ENCODE measurements at regions not wholly inside any gene's neighbourhood (a gene's known extent, or its start where the extent isn't known, plus 50 kb on each side); places are given as distances from the start of the nearest gene placed in this dataset.
A peak's percentile ranks its signal among the peaks of the same experiment; 100 is the strongest.

- DNase-seq, result no peak
Measured at GRCh38 chr2:71859211-71859847, 288.3 kb downstream of the CYP26B1 start.

GRCh38 chr2:71858071-71858470 lies 289.6 kb downstream of the CYP26B1 start:
- DNase-seq, result no peak

- DNase-seq, result no peak
Measured at GRCh38 chr2:71857636-71858035, 290.0 kb downstream of the CYP26B1 start.

GRCh38 chr2:71856773-71857525 lies 290.7 kb downstream of the CYP26B1 start:
- DNase-seq, result peak; percentile 19

- no peak for DNase-seq
Measured at GRCh38 chr2:71853858-71854257, 293.8 kb downstream of the CYP26B1 start.

- peak; percentile 62 for DNase-seq
Measured at GRCh38 chr2:71852141-71852711, 295.4 kb downstream of the CYP26B1 start.

GRCh38 chr2:71851094-71851750 lies 296.4 kb downstream of the CYP26B1 start:
- peak; percentile 61 for DNase-seq

GRCh38 chr2:71850306-71850801 lies 297.3 kb downstream of the CYP26B1 start:
- DNase-seq, result no peak

- no peak for DNase-seq
Measured at GRCh38 chr2:71849607-71850305, 297.9 kb downstream of the CYP26B1 start.

GRCh38 chr2:71849111-71849510 lies 298.6 kb downstream of the CYP26B1 start:
- DNase-seq, result peak; percentile 14

GRCh38 chr2:71846669-71847291 lies 300.9 kb downstream of the CYP26B1 start:
- peak; percentile 71 for DNase-seq

GRCh38 chr2:71846072-71846471 lies 301.6 kb downstream of the CYP26B1 start:
- DNase-seq, result no peak

GRCh38 chr2:71844967-71845366 lies 302.7 kb downstream of the CYP26B1 start:
- no peak for DNase-seq

GRCh38 chr2:71843391-71843850 lies 304.2 kb downstream of the CYP26B1 start:
- DNase-seq, result peak; percentile 78

- DNase-seq, result no peak
Measured at GRCh38 chr2:71842744-71843143, 304.9 kb downstream of the CYP26B1 start.

GRCh38 chr2:71839826-71840225 lies 307.8 kb downstream of the CYP26B1 start:
- DNase-seq, result no peak

- DNase-seq, result no peak
Measured at GRCh38 chr2:71834796-71835195, 312.9 kb downstream of the CYP26B1 start.

- DNase-seq, result peak; percentile 64
Measured at GRCh38 chr2:71833855-71834560, 313.7 kb downstream of the CYP26B1 start.

- no peak for DNase-seq
Measured at GRCh38 chr2:71833272-71833671, 314.4 kb downstream of the CYP26B1 start.

- DNase-seq, result no peak
Measured at GRCh38 chr2:71832844-71833243, 314.8 kb downstream of the CYP26B1 start.

- peak; percentile 76 for DNase-seq
Measured at GRCh38 chr2:71832388-71832787, 315.3 kb downstream of the CYP26B1 start.

GRCh38 chr2:71831193-71831577 lies 316.5 kb downstream of the CYP26B1 start:
- DNase-seq, result peak; percentile 95

Measured in fibroblast of skin of right biceps (primary cell).